HG02642 (cell line): ENCODE measurements at regions not wholly inside any gene's neighbourhood (a gene's known extent, or its start where the extent isn't known, plus 50 kb on each side); places are given as distances from the start of the nearest gene placed in this dataset.

ENCODE experiments used
- ATAC-seq: cut with Tn5 transposase; IDR thresholded peaks from one replicate; pipeline ENCODE4 v1.9.1; 2021; ENCODE audit warnings: mild to moderate bottlenecking; ENCODE audit not compliant: unreplicated experiment, poor library complexity

DNA sequence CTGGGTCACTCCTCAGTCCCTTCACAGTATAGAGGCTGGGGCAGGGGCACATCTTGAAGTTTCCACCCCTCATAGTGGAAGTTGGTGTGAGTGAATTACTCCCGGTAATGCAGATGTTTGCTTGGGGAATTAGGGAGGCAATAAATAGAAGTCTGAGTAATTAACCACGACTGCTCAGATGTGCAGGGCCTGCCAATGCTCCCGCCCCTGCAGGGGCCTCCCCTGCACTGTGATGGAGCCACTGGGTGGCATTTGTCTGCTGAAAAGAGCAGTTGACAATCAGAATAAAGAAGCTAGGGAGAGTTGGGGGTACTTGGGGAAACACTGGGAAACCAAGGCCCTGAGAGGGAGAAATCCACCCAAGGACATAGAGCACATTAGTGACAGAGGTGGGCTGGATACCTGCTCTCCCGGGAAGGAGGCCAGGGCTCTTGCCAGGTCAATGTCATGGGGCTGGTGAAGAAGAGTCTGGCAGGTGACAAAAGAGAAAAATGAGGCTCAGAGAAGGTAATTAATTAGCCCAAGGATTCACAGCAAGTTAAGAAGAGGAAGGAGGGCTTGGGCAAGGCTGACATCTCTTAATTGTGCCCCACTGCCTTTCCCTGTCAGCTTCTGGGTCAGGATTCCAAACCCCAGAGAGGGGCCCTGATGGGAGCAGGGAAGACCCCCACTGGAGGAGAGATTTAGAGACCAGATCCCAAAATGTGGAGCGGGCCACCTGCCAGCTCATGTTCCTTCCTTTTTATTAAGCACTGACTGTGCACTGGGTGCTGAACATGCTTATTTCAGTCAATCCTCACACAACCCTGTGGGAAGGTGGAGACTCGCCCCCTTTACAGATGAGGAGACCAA lies 436.2 kb downstream of the MATN1 start:
- ATAC-seq, result no peak

DNA sequence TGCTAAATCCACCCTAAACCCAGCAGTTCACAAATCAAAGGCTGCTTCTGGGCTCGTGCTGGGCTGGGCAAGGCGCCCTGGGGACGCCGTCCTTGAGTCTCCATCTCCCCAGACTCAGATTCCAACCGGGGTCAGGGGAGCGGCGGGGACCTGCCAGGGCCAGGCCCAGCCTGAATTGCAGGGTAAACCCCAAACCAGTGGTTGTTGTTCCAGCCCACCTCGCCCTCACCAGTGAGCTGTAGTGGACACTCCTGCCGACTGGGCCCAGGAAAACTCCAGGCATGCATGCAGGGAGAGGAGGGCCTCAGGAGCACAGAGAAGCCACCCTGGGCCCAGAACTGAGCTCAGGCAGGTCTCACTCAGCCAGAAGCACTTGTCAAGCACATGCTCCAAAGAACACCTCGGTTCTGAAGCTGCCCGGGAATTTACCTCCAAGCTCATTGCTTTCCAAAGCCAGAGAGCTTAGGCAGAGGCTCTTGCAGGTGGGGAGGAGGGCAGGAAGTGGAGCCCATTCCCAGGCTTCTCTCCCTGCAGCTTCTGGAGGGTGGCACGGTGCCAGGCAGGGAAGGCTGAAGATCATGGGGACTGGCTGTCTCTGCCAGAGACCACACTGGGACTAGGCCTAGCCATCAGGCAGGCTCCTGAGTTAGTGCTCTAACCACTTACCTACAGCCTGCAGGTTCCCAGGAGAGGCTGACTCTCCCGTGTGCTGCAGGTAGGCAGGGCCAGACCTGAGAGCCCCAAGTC lies 437.0 kb downstream of the MATN1 start:
- no peak for ATAC-seq

DNA sequence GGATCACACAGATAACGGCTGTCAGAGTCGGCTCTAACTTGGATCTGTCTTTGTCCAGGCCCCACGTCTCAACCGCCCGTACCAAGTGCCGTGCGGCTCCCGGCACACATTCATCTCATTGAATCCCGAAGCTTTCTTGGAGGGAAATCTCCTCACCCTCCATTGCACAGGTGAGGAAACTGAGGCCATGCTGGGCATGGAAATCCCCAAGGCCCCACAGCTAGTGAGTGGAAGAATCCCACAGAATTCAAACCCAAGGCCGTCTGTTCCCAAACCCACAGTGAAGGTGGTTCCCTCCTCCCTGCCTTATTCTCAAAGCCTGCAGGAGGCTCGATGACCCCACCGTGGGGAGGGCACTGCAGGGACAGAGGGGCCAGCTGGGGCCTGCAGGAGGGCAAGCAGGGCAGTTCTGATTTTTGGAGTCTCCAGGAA lies 437.9 kb downstream of the MATN1 start:
- ATAC-seq, result no peak

DNA sequence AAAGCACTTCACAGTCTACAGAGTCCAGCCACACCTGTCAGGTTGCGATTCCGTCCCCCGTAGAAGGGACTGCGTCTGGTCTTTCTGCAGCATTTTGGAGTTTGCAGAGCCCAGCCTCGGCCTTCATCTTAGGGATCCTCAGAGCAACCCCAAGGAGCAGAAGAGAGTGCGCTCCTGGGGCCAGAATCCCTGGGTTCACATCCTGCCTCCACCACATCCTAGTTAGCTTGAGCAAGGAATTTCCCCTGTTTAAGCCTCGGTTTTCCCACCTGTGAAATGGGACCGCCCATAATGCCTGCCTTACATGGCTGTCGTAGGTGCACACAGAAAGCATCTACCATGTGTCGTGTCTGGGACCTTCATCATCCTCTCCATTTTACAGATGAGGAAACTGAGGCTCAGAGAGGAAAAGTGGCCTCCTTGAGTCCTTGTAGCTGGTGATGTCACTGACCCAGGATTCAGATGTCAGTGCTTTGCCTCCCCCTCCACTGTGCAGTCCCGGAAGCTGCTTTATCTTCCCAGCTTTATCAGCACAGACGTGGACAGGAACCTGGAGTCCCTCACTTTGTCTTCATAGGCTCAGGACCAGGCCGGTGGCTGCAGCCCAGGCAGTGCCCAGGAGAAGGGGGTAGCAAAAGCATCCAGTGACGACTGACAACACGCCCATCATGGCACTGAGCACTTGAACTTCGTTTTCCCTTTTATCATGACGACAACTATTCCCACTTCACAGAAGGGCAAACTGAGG lies 438.5 kb downstream of the MATN1 start:
- ATAC-seq, result no peak

DNA sequence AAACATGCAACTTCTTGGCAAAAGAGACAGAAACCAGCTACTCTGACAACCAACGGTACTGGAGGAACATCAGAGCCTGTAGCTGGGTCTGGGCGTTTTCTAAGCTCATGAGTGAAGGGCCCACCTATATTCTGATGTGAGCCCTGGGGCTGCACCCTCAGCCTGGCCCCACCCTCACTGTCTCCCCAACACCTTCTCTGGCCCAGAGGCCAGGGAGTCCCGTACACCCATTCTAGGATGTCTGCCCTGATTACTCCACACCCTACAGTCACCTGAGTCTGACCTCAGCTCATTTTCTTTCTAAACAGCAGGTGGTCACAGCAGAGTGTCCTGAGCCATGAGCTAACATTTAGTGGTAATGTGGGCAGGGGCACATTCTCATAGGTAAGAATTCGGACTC lies 439.2 kb downstream of the MATN1 start:
- ATAC-seq, result no peak

DNA sequence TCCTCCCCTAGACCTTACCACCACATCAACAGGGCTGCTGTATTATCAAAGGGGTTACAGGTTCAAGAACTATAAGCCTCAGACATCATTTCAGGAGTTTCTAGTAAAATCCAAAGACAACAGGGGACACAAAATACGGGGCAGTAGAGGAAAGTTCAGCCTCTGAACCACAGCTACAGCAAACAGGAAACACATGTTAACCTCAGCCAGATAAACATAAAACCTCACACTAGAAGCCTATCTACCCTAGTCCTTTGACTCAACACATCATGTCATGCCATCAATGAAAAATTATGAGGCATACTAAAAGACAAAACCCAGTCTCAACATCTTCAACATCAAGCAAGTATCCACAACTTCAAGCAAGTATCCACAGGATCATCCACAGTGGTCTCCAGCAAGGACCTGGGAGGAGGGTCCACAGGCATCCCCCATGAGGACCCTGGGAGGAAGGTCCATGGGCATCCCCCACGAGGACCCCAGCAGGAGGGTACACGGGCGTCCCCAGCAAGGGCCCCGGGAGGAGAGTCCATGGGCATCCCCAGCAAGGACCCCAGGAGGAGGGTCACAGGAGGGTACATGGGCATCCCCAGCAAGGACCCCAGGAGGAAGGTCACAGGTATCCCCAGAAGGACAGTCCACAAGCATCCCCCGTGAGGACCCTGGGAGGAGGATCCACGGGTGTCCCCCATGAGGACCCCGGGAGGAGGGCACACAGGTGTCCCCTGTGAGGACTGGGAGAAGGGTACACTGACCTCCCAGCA lies 440.0 kb downstream of the MATN1 start:
- no peak for ATAC-seq

DNA sequence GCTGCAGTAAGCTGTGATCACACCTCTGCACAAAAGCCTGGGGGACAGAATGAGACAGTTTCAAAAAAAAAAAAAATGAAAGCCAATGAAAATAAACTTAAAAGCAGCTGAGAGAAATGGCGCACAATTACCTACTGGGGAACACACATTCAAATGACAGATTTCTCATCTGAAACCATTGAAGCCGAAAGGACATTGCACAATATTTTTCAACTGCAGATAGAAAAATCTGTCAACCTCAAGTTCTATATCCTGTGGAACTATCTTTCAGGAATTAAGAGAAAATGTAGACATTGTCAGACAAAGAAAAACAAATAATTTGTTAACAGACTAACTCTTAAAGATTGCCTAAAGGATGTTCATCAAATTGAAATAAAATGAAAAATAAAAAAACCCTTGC lies 442.8 kb downstream of the MATN1 start:
- no peak for ATAC-seq

DNA sequence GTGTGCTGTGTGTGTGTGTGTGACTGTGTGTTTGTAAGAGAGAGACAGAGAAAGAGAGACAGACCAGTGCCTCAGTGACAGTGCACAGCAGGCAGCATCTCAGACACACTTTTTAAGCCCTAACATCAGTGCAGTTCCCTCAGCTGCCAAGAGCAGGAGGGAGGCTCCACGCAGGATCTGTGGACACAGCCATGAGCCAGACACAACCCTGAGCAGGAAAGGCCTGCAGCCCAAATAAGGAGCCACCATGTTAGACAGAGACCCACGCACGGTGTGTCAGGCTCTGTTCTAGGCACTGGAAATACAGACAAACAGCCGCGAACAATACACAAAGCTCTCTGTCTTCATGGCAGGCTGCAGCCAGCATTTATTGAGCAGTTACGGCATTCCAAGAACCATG lies 445.5 kb downstream of the MATN1 start:
- no peak for ATAC-seq

DNA sequence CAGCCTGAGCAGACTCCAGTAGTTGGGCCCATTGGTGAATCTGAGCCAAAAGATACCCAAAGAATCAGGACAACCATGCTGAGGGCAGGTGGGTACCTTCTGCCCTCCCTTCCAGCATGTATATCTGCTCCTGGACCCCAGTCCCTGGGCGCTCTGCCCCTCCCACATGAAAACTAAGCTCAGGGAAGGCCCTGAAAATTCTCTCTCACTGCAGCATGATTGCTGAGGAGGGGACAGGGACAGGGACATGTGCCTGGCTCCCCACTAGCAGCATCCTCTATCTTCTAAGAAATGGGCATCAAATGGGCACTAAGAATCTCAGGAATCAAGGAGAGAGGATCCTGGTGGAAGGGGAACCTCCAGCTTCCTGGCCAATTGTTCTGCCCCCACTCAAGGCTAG lies 446.0 kb downstream of the MATN1 start:
- no peak for ATAC-seq

DNA sequence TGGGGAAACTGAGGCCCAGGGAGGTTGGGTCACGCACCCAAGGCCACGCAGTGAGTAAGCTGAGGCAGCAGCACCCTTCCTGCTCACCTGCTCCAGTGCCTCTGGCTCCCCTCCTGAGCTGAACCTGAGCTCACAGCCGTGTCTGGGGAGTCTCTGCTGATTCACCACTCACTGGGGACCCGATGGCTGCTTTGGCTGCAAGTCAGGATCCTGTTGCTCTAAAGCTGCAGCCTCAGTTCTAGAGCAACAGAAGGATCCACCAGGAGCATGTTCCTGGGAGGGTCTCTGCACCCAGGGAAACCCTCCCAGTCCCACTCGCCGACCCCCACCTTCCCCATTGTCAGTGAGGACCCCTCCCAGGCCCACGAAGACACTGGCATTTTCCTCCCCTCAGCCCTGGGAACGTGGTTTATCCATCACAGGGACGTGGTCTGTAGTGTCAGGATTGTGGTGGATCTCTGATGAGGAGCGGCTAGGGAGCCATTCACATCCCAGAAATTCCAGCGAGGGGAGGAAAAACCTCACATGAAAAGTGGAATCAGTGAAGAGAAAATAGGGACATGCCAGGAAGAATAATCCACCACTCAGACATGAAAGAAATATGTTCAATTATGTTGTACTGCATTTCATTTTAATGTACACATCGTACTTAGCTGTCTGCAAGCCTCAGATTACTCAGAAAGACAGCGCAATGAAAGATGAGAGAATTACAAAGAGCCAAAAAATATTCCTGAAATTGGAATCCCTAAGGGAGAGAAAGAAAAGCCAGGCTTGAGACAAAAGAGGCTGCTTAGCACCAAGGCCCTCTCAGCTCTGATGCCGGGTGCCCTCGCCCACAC lies 447.2 kb downstream of the MATN1 start:
- ATAC-seq, result no peak

DNA sequence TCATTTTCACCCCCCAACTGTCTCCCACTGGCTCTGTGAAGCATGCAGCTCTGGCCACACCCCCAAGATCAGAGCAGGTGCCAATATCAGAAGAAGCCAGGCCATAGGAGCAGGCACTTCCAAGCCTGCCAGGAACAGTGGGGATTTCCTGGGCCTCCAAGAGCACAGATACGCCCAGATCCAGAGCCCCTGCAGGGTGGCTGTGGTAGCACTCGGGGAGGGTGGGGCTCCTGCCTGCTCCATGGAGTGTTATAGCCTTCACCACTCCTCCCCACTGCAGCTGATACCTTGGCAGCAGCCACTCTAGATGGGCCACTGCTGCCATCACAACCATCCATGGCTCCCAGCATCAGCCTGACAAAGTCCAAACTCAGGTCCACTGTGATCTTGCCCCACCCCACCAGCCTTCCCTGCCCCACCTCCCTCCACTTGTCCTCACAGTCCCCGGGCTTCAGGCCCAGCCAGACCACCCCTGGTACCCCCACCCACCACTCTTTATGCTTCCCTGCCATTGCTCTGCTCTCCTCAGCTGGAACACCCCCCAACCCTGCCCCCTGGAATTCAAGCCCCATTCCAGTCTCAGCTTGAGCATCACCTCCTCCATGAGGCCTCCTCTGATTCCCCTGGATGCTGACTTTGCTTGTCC lies 448.3 kb downstream of the MATN1 start:
- ATAC-seq, result no peak

DNA sequence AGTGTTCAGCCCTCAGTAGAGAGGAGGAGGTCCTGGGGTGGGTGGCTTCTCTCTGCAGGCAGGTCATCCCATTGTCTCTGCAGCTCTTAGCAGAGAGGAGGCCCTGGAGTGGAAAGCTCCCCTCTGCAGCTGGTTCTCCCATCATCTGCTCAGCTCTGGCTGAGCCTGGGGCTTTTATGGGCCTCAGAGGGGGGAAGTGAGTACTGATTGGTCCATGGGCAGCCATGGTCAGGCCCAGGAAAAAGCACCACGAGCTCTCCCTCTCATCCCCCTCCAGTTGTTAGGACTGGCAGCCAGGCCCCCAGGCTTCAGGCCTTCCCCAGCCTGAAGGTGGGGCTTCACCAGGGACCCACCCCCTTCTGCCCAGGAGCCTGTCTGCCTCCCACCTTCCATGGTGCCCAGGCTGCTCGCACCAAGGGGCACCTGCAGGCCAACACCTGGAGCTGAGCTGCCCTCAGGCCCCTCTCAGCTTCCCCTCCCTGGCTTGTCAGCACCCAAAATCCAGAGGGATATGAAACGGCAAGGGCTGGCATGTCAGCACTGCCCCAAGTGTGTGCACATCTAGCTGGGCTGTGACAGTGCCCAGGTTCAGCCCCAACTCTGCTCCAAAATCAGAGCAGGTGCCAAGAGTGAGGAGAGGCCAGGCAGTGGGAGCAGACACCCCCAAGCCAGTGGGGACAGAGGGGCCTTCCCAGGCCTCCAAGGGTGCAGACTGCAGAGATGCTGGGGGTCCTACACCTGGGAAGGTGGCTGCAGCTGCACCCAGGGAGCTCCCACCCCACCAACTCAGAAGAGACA lies 449.0 kb downstream of the MATN1 start:
- ATAC-seq, result no peak

DNA sequence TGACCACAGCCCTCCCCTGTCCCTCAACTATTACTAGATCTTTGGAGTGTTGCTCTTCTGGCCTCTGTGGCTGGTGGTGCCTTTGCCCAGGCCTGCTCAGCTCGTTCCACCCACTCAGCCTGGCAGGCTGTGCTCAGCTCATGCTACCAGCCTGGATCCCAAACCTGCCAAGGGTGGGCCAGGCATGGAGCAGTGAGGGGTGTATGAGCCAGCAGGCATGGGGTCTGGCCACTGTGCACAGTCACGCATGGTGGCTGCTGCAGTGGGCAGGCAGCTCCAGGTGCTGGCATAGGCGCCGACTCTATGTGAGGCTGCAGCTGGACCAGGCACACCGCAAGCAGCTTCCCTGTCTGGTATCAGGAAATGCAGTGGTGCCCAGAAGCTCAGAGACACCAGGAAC lies 449.9 kb downstream of the MATN1 start:
- ATAC-seq, result no peak

DNA sequence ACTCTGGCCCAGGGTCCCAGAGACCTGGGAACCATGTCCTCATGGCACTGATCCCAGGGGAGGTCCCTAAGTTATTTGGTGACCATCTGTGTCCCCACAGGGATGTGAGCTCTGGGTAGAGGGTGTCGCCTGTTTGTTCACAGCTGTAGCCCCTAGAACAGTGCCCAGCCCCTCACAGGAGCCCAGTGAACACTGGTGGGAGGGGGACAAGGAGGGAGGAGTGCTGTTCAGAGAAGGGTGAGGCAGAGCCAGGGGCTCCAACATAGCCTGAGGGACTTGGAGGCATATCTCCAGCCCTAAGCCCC lies 450.4 kb downstream of the MATN1 start:
- no peak for ATAC-seq

DNA sequence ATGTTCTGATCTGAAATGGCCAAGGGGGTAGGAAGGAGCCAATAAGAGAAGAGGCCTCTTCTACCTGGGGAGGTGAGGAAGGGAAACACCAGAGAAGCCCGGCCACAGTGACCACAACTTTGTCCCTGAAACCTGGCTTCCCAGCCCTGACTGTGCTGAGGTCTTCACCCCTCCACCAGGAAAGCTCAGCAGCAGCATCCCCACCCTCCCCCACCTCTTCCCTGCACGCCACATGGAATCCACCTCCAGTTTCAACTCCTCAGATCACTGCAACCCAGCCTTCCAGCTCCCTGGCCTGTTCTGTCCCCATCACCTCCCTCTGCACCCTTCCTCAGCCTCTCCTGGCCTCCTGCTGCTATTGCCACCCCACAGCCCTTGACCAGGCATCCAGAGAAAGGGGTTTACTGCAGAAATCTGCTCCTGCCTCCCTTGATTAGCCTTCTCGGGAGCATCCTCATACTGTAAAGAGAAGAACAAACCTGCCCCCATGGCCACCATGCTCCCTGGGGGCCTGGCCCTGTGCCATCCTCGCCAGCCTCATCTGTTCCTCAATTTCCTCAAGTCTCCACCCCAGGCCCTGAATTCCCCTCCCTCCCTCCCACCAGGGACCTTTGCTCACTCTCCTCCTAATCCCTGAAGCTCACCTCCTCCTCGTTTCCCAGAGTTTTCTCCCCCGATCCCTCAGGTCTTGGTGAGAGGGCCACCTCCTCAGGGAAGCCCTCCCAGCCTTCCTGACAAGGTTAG lies 450.9 kb downstream of the MATN1 start:
- no peak for ATAC-seq

DNA sequence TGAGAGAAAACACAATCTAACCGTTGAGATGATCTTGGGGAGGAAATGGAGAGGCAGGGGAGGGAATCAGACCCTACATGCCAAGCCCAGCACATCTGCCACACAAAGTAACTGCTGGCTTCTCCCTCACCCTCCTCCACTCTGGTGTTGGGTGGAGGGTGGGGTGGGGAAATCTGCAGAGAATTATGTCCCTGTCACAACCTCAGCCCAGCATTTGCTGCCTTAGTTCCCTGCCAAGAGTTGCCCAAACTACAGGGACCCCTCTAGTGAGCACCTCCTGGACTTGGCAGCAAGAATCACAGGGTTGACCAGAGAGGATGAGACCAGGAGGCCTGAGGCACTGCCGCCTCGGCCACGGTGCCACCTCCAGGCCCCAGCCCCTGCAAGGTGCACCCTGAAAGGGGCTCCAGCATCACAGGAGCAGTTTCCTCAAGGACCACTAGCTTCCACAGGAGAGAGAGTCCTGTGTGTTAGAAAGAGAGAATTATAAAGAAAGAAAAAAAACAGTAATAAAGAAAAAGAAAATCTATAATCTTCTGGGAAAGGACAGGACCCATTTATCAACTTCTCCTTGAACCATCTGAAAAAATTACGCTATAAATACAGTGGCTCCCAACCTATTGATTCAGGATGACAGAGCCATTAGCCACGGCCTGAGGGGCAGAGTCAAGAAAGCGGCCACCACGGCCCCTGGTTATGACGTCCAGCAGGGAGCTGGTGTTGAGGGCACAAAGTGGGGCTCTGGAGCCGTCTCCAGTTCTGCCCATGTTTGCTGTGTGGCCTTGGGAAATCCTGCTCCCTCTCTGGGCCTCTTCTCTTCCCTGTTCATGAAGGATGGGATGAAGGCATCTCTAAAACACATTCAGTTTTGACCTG lies 451.7 kb downstream of the MATN1 start:
- no peak for ATAC-seq

DNA sequence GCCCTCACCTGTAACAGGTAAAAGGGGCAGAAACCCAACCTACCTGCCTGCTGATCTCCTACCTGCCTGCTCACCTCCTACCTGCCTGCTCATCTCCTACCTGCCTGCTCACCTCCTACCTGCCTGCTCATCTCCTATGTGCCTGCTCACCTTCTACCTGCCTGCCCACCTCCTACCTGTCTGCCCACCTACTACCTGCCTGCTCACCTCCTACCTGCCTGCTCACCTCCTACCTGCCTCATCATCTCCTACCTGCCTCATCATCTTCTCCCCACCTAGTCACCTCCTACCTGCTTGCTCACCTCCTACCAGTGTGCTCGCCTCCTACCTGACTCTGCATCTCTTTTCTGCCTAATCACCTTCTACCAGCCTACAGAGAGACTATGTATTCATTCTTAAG lies 452.9 kb downstream of the MATN1 start:
- ATAC-seq, result no peak
